ENCODE measurements at regions not wholly inside any gene's neighbourhood (a gene's known extent, or its start where the extent isn't known, plus 50 kb on each side); places are given as distances from the start of the nearest gene placed in this dataset.

- TF ChIP-seq POLR2A (IDR thresholded peaks at IDR 0.05; ENCODE audit: low read depth, low read length): no peak
- no peak for TF ChIP-seq POU2F2 (IDR thresholded peaks at IDR 0.05; ENCODE audit: low read depth, low read length)
- no peak for TF ChIP-seq POLR2AphosphoS5 (IDR thresholded peaks at IDR 0.05; ENCODE audit: low read depth, low read length)
- no peak for TF ChIP-seq SPI1 (IDR thresholded peaks at IDR 0.05; ENCODE audit: low read depth, low read length)
These were observed 133.3 kb downstream of the RPLP1 start for GRCh38 chr15:69585937-69586336.
